Psoas muscle (tissue), 7 donors: ENCODE measurements at regions not wholly inside any gene's neighbourhood (a gene's known extent, or its start where the extent isn't known, plus 50 kb on each side); places are given as distances from the start of the nearest gene placed in this dataset.

Experiments used
- ATAC-seq, 4 donors: fragments of 200-7000 bp; cut with Tn5 transposase; one replicate each; pipeline ENCODE4 v1.9.1; 2020; ENCODE audit warnings: moderate library complexity in 3 of 4, mild to moderate bottlenecking in 2 of 4
- DNase-seq, 2 donors: peaks; one replicate each; pipeline ENCODE4 v3.0.0-alpha.2; 2020
- H3K27ac ChIP-seq: fragments of 200-600 bp; one replicate; pipeline ENCODE4 v1.8.0; 2022
- H3K27me3 ChIP-seq, 3 donors: fragments of 200-600 bp in 1 of 3; one replicate each; pipeline versions ENCODE4 v1.6.1 to v1.8.0; 2013 to 2022; ENCODE audit warnings: low read length in 2 of 3, mild to moderate bottlenecking in 2 of 3, moderate library complexity in 1 of 3; ENCODE audit not compliant: insufficient read depth in 3 of 3
- H3K36me3 ChIP-seq, 2 donors: fragments of 200-600 bp in 1 of 2; one replicate each; pipeline versions ENCODE4 v1.6.1 to v1.8.0; 2013 to 2022; ENCODE audit warnings: low read depth in 1 of 2, mild to moderate bottlenecking in 1 of 2, moderate library complexity in 1 of 2; ENCODE audit not compliant: insufficient read depth in 1 of 2
- H3K4me1 ChIP-seq: fragments of 200-600 bp; one replicate; pipeline ENCODE4 v1.8.0; 2022
- H3K4me3 ChIP-seq: fragments of 200-600 bp; one replicate; pipeline ENCODE4 v1.8.0; 2022; ENCODE audit warnings: mild to moderate bottlenecking
- H3K9me3 ChIP-seq: fragments of 200-600 bp; one replicate; pipeline ENCODE4 v1.8.0; 2022
- WGBS, 3 donors: extraction: QIAGEN DNeasy Blood & Tissue Kit; methylation state at CpG; one replicate each; pipeline versions ENCODE4 v1.1.6 to v1.1.7; 2013; 5-methylcytosine and 5-hydroxymethylcytosine counted together
- intact Hi-C, 2 donors: fragments of 100-400 bp; cut with DNase I; formaldehyde crosslinking; loops; one replicate each; pipeline versions ENCODE4 v1.11.0 to v1.14.2; 2022
- TF ChIP-seq, protein P1 (sequence below): fragments of 200-600 bp; IDR thresholded peaks from one replicate; pipeline ENCODE4 v1.8.0; 2022; ENCODE audit warnings: antibody characterized with exemption
- donor health status: healthy with polysubstance abuse.
- donor health status: DM: no; HTN: no; CAD: no; lungs with moderate emphysema.
- donor health status: Bipolar disorder and iron deficiency.
- donor health status: healthy.
- donor health status: DM: yes; HTN: yes; CAD: no.
- donor health status: DM: no; HTN: no; CAD: no.
- donor health status: DM: yes; HTN: yes; CAD: no.

- H3K36me3 ChIP-seq: no peaks in the 10 kb centered on the region
- DNase-seq (no peak), ATAC-seq (no peak)
- TF ChIP-seq, protein P1, sequence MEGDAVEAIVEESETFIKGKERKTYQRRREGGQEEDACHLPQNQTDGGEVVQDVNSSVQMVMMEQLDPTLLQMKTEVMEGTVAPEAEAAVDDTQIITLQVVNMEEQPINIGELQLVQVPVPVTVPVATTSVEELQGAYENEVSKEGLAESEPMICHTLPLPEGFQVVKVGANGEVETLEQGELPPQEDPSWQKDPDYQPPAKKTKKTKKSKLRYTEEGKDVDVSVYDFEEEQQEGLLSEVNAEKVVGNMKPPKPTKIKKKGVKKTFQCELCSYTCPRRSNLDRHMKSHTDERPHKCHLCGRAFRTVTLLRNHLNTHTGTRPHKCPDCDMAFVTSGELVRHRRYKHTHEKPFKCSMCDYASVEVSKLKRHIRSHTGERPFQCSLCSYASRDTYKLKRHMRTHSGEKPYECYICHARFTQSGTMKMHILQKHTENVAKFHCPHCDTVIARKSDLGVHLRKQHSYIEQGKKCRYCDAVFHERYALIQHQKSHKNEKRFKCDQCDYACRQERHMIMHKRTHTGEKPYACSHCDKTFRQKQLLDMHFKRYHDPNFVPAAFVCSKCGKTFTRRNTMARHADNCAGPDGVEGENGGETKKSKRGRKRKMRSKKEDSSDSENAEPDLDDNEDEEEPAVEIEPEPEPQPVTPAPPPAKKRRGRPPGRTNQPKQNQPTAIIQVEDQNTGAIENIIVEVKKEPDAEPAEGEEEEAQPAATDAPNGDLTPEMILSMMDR: no peak
- H3K4me3 ChIP-seq: no peak overlapping the region
- no peaks in the 10 kb centered on the region for H3K27me3 ChIP-seq
- H3K9me3 ChIP-seq: no peaks in the 10 kb centered on the region
- intact Hi-C loops: no loop called here
- no peaks in the 10 kb centered on the region for H3K4me1 ChIP-seq
- 91 to 99% (median 98%) methylated on average over 1 of the region's 1 CpG for WGBS, 3 donors
- no peak overlapping the region for H3K27ac ChIP-seq
Measured at GRCh38 chr5:40073927-40074326, 605.8 kb upstream of the PTGER4 start.

DNA sequence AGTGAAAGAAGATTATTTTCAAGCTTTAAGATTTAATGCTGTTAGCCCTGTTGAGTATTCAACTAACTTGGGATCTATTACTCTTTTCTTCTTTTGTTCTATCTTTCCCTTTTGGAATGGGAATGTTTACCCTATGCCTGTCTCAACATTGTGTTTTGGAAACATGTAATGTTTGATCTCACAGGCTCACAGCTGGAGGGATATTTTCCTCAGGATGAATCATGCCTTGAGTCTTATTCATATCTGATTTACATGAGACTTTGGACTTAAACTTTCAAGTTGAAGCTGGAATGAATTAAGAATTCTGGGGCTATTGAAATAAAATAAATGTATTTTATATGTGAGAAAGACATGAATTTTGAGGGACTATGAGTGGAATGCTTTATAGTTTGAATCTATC, 607.8 kb upstream of the PTGER4 start:
- Histone ChIP-seq H3K4me3 (no peak overlapping the region), H3K27me3 (no peaks in the 10 kb centered on the region), H3K4me1 (no peaks in the 10 kb centered on the region), H3K9me3 (no peaks in the 10 kb centered on the region), H3K27ac (no peak overlapping the region), H3K36me3 (no peaks in the 10 kb centered on the region)
- intact Hi-C loops: no loop called here
- no peak for DNase-seq
- ATAC-seq: no peak
- TF ChIP-seq, protein P1: no peak

DNA sequence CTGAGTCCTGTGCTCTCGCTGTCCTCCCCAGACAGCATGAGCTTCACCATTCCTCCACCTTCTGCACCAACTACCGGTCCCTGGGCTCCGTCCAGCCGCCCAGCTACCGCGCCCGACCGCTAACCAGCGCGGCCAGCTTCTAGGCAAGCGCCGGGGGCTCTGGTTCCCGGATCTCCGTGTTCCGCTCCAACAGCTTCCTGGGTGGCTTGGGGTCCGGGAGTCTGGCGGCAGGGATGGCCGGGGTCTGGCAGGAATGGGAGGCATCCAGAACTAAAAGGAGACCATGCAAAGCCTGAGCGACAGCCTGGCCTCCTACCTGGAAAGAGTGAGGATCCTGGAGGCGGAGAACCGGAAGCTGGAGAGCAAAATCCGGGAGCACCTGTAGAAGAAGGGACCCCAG, 613.1 kb upstream of the PTGER4 start:
- H3K9me3 ChIP-seq: no peaks in the 10 kb centered on the region
- ATAC-seq (no peak), DNase-seq (no peak)
- WGBS, 3 donors: 96% methylated on average over 22 of the region's 22 CpGs
- intact Hi-C loops: no loop called here
- H3K4me3 ChIP-seq: no peak overlapping the region
- no peaks in the 10 kb centered on the region for H3K36me3 ChIP-seq
- no peaks in the 10 kb centered on the region for H3K27me3 ChIP-seq
- TF ChIP-seq, protein P1: no peak
- no peak overlapping the region for H3K27ac ChIP-seq
- H3K4me1 ChIP-seq: no peaks in the 10 kb centered on the region

DNA sequence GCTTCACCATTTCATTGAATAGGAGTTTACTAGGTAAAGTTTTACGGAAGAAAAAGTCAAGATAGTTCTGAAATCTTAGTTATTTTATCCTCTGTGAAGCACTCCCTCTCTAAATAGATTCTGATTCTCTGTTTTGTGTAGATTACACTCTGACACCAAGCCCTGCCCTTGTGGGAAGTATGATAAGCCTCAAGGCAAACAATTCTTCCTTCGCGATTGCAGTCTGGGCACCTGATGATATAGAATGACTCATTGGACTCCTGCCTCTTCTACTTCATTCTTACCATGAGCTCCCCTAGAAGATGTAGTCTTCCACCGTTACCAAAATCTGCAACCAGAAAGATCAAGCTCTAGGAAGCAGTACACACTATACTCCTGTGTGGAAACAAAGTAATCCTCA, 626.9 kb upstream of the PTGER4 start:
- no peaks in the 10 kb centered on the region for H3K9me3 ChIP-seq
- H3K4me1 ChIP-seq: no peaks in the 10 kb centered on the region
- no peak for DNase-seq
- ATAC-seq: no peak
- TF ChIP-seq, protein P1: no peak
- H3K27ac ChIP-seq: no peak overlapping the region
- no peaks in the 10 kb centered on the region for H3K36me3 ChIP-seq
- intact Hi-C loops: no loop called here
- no peak overlapping the region for H3K4me3 ChIP-seq
- no peaks in the 10 kb centered on the region for H3K27me3 ChIP-seq
- 87 to 88% (median 87%) methylated on average over 4 of the region's 4 CpGs for WGBS, 3 donors

DNA sequence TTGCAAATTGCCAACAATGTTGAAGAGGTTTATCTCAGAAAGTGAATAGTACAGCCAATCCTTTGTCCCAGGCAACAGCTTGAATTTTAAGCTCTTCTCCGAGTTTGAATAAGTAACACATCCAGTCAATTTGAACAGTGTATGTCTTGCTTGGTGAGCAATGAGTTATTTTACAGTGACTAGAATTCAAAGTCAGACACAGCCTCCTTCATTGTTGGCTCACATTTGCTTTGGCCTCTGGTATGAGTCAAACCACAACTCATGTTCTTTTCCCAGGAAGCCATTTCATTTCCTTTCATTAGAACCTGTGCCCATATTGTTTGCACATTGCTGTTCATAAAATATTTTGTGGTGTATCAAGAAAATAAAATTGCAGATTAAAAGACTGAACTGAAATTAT, 622.0 kb upstream of the DAB2 start:
- no peak overlapping the region for H3K4me3 ChIP-seq
- no peak for DNase-seq
- no peaks in the 10 kb centered on the region for H3K36me3 ChIP-seq
- no peaks in the 10 kb centered on the region for H3K27me3 ChIP-seq
- TF ChIP-seq, protein P1: no peak
- intact Hi-C loops: no loop called here
- no peaks in the 10 kb centered on the region for H3K4me1 ChIP-seq
- 33 to 65% (median 40%) methylated on average over 1 of the region's 1 CpG for WGBS, 3 donors
- H3K9me3 ChIP-seq: no peaks in the 10 kb centered on the region
- no peak for ATAC-seq
- H3K27ac ChIP-seq: no peak overlapping the region
